ENCODE measurements at regions not wholly inside any gene's neighbourhood (a gene's known extent, or its start where the extent isn't known, plus 50 kb on each side); places are given as distances from the start of the nearest gene placed in this dataset.

- TF ChIP-seq, protein P1, sequence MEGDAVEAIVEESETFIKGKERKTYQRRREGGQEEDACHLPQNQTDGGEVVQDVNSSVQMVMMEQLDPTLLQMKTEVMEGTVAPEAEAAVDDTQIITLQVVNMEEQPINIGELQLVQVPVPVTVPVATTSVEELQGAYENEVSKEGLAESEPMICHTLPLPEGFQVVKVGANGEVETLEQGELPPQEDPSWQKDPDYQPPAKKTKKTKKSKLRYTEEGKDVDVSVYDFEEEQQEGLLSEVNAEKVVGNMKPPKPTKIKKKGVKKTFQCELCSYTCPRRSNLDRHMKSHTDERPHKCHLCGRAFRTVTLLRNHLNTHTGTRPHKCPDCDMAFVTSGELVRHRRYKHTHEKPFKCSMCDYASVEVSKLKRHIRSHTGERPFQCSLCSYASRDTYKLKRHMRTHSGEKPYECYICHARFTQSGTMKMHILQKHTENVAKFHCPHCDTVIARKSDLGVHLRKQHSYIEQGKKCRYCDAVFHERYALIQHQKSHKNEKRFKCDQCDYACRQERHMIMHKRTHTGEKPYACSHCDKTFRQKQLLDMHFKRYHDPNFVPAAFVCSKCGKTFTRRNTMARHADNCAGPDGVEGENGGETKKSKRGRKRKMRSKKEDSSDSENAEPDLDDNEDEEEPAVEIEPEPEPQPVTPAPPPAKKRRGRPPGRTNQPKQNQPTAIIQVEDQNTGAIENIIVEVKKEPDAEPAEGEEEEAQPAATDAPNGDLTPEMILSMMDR (IDR thresholded peaks at IDR 0.05; ENCODE audit: poor library complexity, severe bottlenecking), result no peak
- TF ChIP-seq RAD21 (conservative IDR thresholded peaks at IDR 0.05), result no peak
- TF ChIP-seq, protein P2, sequence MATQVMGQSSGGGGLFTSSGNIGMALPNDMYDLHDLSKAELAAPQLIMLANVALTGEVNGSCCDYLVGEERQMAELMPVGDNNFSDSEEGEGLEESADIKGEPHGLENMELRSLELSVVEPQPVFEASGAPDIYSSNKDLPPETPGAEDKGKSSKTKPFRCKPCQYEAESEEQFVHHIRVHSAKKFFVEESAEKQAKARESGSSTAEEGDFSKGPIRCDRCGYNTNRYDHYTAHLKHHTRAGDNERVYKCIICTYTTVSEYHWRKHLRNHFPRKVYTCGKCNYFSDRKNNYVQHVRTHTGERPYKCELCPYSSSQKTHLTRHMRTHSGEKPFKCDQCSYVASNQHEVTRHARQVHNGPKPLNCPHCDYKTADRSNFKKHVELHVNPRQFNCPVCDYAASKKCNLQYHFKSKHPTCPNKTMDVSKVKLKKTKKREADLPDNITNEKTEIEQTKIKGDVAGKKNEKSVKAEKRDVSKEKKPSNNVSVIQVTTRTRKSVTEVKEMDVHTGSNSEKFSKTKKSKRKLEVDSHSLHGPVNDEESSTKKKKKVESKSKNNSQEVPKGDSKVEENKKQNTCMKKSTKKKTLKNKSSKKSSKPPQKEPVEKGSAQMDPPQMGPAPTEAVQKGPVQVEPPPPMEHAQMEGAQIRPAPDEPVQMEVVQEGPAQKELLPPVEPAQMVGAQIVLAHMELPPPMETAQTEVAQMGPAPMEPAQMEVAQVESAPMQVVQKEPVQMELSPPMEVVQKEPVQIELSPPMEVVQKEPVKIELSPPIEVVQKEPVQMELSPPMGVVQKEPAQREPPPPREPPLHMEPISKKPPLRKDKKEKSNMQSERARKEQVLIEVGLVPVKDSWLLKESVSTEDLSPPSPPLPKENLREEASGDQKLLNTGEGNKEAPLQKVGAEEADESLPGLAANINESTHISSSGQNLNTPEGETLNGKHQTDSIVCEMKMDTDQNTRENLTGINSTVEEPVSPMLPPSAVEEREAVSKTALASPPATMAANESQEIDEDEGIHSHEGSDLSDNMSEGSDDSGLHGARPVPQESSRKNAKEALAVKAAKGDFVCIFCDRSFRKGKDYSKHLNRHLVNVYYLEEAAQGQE (IDR thresholded peaks at IDR 0.05; ENCODE audit: borderline replicate concordance), result no peak
Observed at GRCh38 chr12:61863811-61864210, 396.4 kb upstream of the USP15 start.

Measured in neural cell (in vitro differentiated cells).